NCI-H128 (cell line): ENCODE measurements at regions not wholly inside any gene's neighbourhood (a gene's known extent, or its start where the extent isn't known, plus 50 kb on each side); places are given as distances from the start of the nearest gene placed in this dataset.
"Not testable (repeated sequence)": the region's sequence is repeated elsewhere in the genome, so short reads cannot be mapped to it uniquely, and the experiment has no call there.

Source experiments
- DNase-seq: peaks from one replicate; lab custom pipeline; 2025; ENCODE audit not compliant: unreplicated experiment; lab: John Stamatoyannopoulos, UW

DNA sequence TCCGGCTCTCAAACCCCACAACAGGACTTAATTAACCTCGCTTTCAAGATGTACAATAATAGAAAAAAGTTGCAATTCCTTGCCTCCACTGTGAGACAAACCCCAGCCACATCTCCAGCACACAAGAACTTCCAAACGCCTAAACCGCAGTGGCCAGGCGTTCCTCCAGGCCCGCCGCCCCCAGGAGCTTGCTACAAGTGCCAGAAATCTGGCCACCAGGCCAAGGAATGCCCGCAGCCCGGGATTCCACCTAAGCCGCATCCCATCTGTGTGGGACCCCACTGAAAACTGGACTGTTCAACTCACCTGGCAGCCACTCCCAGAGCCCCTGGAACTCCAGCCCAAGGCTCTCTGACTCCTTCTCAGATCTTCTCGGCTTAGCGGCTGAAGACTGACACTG lies 262.5 kb downstream of the SMARCA2 start:
- DNase-seq, result not testable (repeated sequence)

GRCh38 chr9:2279138-2279537 lies 264.0 kb downstream of the SMARCA2 start:
- DNase-seq, result not testable (repeated sequence)

DNA sequence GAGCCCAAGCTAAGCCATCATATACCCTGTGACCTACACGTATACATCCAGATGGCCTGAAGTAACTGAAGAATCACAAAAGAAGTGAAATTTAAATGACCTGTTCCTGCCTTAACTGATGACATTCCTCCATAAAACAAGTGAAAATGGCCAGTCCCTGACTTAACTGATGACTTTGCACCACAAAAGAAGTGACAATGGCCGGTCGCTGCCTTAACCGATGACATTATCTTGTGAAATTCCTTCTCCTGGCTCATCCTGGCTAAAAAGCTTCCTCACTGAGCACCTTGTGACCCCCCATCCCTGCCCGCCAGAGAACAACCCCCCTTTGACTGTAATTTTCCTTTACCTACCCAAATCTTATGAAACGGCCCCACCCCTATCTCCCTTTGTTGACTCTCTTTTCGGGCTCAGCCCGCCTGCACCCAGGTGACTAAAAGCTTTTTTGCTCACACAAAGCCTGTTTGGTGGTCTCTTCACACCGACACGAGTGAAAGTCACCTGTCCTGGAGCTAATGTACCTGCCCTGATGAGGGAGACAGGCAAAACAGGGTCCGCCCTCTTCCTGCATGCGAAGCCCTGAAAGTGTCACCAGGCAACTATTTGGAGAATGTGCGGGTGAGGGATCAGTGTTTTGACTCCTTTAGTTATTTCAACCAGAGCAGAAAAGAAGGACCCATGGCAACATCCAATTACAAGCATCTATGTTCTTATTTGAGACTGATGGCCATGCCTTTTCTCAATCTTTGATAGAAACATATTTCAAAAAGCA lies 266.1 kb downstream of the SMARCA2 start:
- no peak for DNase-seq

- no peak for DNase-seq
Measured at GRCh38 chr9:2281803-2282185, 266.6 kb downstream of the SMARCA2 start.

DNA sequence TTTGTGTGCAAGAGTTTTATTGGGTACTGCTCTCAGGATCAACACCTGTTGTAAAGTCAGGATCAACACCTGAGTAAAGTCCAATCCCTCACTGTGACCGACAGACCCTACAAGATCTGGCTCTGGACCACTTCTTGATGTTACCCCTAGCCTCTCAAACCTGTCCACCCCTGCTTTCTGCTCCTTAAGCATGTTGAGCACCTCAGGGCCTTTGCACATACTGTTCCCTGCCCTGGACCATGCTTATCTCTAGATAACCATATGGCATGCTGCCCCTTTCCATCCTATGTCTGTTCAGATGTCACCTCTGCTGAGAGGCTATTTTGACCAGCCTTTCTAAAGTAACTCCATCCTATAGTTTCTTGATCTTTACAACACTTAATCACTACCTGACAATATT lies 269.6 kb downstream of the SMARCA2 start:
- DNase-seq, result no peak

GRCh38 chr9:2285416-2286332 lies 270.5 kb downstream of the SMARCA2 start:
- DNase-seq, result no peak

DNA sequence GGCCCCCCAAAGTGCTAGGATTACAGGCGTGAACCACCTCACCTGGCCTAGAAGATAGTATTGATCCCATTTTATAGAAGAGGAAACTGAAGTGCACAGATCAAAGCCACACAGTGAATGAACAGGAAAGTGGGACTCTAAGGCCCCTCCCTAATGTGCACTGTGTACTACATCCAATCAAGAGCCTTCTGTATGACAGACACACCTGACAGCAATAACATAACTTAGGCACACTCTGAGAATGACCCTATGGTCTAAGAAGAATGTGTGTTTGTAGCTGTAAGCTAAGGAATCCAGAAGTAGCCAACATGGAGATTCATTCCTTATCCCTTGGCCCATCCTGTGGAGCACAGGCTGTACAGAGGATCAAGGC lies 271.2 kb downstream of the SMARCA2 start:
- no peak for DNase-seq

DNA sequence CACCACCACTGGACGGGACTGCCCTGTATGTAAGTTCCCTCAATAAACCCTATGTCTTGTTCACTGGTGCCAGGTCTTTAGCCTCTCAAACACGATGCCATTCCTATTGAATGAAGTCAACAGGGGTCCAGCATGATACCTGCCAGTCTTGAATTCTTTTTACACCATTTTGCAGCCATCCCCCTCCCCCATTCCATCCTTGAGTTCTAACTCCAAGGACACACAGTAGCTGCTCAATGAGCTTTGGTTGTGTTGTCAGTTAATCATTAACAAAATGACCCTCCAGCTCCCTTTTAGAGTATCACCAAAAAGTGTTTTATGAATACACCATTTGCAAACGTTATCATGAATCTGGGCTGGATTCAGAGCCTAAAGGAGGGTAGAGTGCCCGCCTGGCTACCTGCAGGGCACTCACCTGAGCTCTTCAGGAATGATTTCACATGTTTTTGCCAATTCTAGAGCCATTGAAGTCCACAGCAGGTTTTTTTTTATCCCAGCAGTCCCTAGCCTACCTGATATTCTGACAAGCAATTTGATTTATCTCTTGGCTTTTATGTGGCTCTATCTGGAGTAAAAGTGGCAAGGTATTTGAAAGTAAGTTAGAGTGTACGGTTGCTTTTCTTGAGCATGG lies 271.8 kb downstream of the SMARCA2 start:
- DNase-seq, result no peak

DNA sequence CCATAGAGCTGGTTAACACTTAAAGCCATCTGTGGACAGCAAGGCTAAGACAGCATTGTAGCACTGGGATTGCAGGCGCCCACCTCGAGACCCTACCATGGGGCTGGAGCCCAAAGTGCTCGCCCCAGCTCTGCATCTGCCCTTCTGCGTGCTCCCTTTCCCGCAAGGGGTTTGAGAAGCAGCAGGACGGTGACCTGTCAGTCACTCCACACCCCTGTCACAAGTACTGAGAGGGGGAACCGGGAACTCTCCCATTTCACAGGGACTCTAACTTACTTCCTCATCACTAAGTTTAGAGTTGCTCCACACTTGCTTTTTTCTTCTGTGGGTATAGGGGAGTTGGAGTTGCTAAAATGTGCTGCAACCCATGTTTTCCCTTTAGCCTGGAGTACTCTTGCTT lies 273.2 kb downstream of the SMARCA2 start:
- no peak for DNase-seq

DNA sequence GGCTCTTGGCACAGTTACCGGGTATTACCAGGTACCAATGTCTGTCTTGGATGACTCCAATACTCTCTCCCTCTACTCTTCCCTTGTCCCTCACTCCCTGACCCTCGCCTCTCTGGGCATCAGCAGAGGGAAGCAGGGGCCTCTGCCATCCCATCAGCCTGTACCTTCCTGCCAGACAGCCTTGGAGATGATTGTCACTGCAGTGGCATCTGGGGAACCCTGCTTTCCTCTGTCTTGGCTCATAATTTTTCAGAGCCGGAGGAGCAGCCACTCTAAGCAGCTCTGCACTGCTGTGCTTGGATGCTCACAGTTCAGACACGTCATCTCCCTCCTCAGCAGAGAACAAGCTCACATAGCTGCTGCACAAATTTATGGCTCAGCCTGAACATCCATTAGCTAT lies 274.1 kb downstream of the SMARCA2 start:
- no peak for DNase-seq

- no peak for DNase-seq
Measured at GRCh38 chr9:2290382-2290781, 275.2 kb downstream of the SMARCA2 start.

DNA sequence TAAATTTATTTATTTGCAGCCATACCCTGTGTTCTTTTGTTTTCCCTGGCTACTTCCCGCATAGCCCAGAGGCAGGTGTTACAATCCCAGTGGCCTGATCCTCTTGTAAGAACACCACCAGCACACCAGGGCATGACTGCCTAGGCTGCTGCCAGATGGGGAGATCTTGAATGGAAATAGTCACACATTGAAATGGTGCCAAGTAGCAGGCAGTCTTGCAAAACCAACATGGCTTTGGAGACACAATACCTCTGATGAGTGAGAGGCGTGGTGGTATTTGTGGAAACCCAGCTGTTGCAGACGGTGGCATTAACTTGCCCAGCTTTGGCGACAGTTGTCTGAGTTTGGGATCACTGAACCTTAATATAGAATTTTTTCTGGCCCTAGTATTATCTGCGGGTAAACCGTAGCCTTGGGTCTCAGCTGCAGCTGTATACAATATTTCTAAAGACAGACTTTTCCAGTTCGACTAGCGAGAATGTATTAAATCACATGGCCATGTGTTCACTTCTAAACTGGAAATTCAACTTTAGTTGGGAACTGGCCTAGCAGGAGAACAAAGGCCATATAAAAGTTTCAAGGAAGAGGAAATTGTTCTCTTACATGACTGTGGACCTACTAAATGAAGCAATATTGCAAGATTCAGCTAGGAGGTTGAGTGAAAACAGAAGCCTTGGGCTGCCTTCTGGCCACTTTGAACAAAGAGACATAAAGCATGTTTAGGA lies 277.0 kb downstream of the SMARCA2 start:
- peak; percentile 59 for DNase-seq

GRCh38 chr9:2292733-2293132 lies 277.6 kb downstream of the SMARCA2 start:
- DNase-seq, result no peak

DNA sequence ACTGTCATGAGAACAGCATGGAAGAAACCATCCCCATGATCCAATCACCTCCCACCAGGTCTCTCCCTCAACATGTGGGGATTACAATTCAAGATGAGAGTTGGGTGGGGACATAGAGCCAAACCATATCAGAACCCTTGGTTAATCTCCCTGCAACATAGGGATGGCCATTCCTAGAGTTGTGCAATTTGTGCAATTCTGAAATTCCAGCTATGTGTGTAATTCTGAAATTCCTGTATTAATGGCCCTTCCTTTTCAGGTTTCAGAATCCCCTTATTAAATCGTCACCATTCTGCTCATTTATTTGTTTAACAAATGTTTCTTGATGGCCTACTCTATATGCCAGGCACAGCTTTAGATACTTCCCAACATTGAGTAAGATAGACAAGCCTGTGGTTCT lies 282.6 kb downstream of the SMARCA2 start:
- no peak for DNase-seq

GRCh38 chr9:2298217-2298616 lies 283.1 kb downstream of the SMARCA2 start:
- DNase-seq, result no peak

- peak; percentile 87 for DNase-seq
Measured at GRCh38 chr9:2299156-2299842, 284.2 kb downstream of the SMARCA2 start.

- no peak for DNase-seq
Measured at GRCh38 chr9:2299843-2300205, 284.7 kb downstream of the SMARCA2 start.

- DNase-seq, result no peak
Measured at GRCh38 chr9:2300325-2300724, 285.2 kb downstream of the SMARCA2 start.

DNA sequence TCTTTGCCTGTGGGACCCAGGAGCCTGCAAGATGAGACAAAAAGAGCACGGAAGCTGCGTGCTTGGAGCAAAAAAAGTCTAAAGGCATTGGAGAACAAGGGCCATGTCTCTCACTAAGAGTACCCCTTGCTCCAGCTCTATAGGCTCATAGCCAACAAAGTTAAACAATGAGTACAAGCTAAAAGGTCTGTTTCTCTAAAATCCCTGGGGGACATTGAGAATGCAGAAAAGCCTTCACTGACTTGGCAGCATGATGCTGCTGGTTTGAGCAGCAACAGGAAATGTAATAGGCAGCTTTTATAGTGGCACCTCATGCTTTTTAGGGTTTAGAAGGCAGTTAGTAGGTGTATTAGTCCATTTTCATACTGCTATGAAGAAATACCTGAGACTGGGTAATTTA lies 287.5 kb downstream of the SMARCA2 start:
- no peak for DNase-seq

GRCh38 chr9:2303056-2303455 lies 287.9 kb downstream of the SMARCA2 start:
- no peak for DNase-seq

GRCh38 chr9:2307480-2307879 lies 292.3 kb downstream of the SMARCA2 start:
- DNase-seq, result no peak
